IPS-18a (cell line): ENCODE measurements at regions not wholly inside any gene's neighbourhood (a gene's known extent, or its start where the extent isn't known, plus 50 kb on each side); places are given as distances from the start of the nearest gene placed in this dataset.

Experiments
- H3K27ac ChIP-seq: one replicate; pipeline ENCODE4 v1.5.1; 2013; ENCODE audit warnings: low read length
- H3K27me3 ChIP-seq: one replicate; pipeline ENCODE4 v1.6.1; 2013; ENCODE audit warnings: mild to moderate bottlenecking, low read length; ENCODE audit not compliant: control insufficient read depth, insufficient read depth
- H3K36me3 ChIP-seq: one replicate; pipeline ENCODE4 v1.6.1; 2013; ENCODE audit warnings: low read depth, low read length; ENCODE audit not compliant: control insufficient read depth
- H3K4me1 ChIP-seq: one replicate; pipeline ENCODE4 v1.6.1; 2013; ENCODE audit warnings: low read depth, low read length; ENCODE audit not compliant: control insufficient read depth
- H3K4me3 ChIP-seq: one replicate; pipeline ENCODE4 v1.5.1; 2013; ENCODE audit warnings: low read length
- H3K9ac ChIP-seq: one replicate; pipeline ENCODE4 v1.6.1; 2013; ENCODE audit warnings: mild to moderate bottlenecking, low read length, moderate library complexity
- H3K9me3 ChIP-seq: one replicate; pipeline ENCODE4 v1.6.1; 2013; ENCODE audit warnings: low read depth, low read length; ENCODE audit not compliant: control insufficient read depth

- H3K4me1 ChIP-seq, result peaks cover 7% of the 10 kb centered on the region
- no peak overlapping the region for H3K27ac ChIP-seq
- no peaks in the 10 kb centered on the region for H3K36me3 ChIP-seq
- H3K9ac ChIP-seq, result no peak overlapping the region
- H3K9me3 ChIP-seq, result no peaks in the 10 kb centered on the region
- H3K27me3 ChIP-seq, result no peaks in the 10 kb centered on the region
- H3K4me3 ChIP-seq, result no peak overlapping the region
Measured at GRCh38 chr11:103530257-103530656, 421.0 kb downstream of the DYNC2H1 start.

GRCh38 chr11:103532133-103532788, 423.0 kb downstream of the DYNC2H1 start:
- Histone ChIP-seq H3K27me3 (no peaks in the 10 kb centered on the region), H3K27ac (no peak overlapping the region), H3K4me1 (peaks cover 7% of the 10 kb centered on the region)

GRCh38 chr11:103534191-103534590, 425.0 kb downstream of the DYNC2H1 start:
- no peaks in the 10 kb centered on the region for H3K9me3 ChIP-seq
- H3K4me1 ChIP-seq, result no peaks in the 10 kb centered on the region
- no peak overlapping the region for H3K9ac ChIP-seq
- H3K36me3 ChIP-seq, result no peaks in the 10 kb centered on the region
- no peak overlapping the region for H3K27ac ChIP-seq
- H3K27me3 ChIP-seq, result no peaks in the 10 kb centered on the region
- no peak overlapping the region for H3K4me3 ChIP-seq

More at GRCh38 chr11:103532133-103532788, 423.0 kb downstream of the DYNC2H1 start:
- Histone ChIP-seq H3K9ac (no peak overlapping the region), H3K4me3 (no peak overlapping the region), H3K36me3 (no peaks in the 10 kb centered on the region), H3K9me3 (no peaks in the 10 kb centered on the region)

- Histone ChIP-seq H3K9ac (no peak overlapping the region), H3K27me3 (no peaks in the 10 kb centered on the region), H3K36me3 (no peaks in the 10 kb centered on the region), H3K4me1 (no peaks in the 10 kb centered on the region), H3K9me3 (no peaks in the 10 kb centered on the region), H3K4me3 (no peak overlapping the region), H3K27ac (no peak overlapping the region)
Measured at GRCh38 chr11:103534959-103535358, 425.7 kb downstream of the DYNC2H1 start.

- Histone ChIP-seq H3K27me3 (no peaks in the 10 kb centered on the region), H3K9ac (no peak overlapping the region), H3K27ac (no peak overlapping the region), H3K9me3 (no peaks in the 10 kb centered on the region), H3K36me3 (no peaks in the 10 kb centered on the region), H3K4me1 (no peaks in the 10 kb centered on the region), H3K4me3 (no peak overlapping the region)
Measured at GRCh38 chr11:103536335-103536722, 427.1 kb downstream of the DYNC2H1 start.

GRCh38 chr11:103537904-103538502, 428.8 kb downstream of the DYNC2H1 start:
- H3K27ac ChIP-seq, result no peak overlapping the region
- H3K4me1 ChIP-seq, result no peaks in the 10 kb centered on the region
- H3K36me3 ChIP-seq, result no peaks in the 10 kb centered on the region
- no peaks in the 10 kb centered on the region for H3K9me3 ChIP-seq
- no peaks in the 10 kb centered on the region for H3K27me3 ChIP-seq
- H3K4me3 ChIP-seq, result no peak overlapping the region
- H3K9ac ChIP-seq, result no peak overlapping the region

- H3K4me3 ChIP-seq, result no peak overlapping the region
- no peak overlapping the region for H3K9ac ChIP-seq
- no peaks in the 10 kb centered on the region for H3K27me3 ChIP-seq
- no peaks in the 10 kb centered on the region for H3K4me1 ChIP-seq
- no peak overlapping the region for H3K27ac ChIP-seq
- no peaks in the 10 kb centered on the region for H3K36me3 ChIP-seq
- no peaks in the 10 kb centered on the region for H3K9me3 ChIP-seq
Measured at GRCh38 chr11:103539166-103539565, 429.9 kb downstream of the DYNC2H1 start.

GRCh38 chr11:103541186-103541795, 432.1 kb downstream of the DYNC2H1 start:
- no peak overlapping the region for H3K9ac ChIP-seq
- no peak overlapping the region for H3K4me3 ChIP-seq
- no peaks in the 10 kb centered on the region for H3K36me3 ChIP-seq
- H3K27me3 ChIP-seq, result no peaks in the 10 kb centered on the region
- H3K9me3 ChIP-seq, result no peaks in the 10 kb centered on the region
- H3K27ac ChIP-seq, result no peak overlapping the region
- H3K4me1 ChIP-seq, result no peaks in the 10 kb centered on the region

- H3K9ac ChIP-seq, result no peak overlapping the region
- no peaks in the 10 kb centered on the region for H3K4me1 ChIP-seq
- no peaks in the 10 kb centered on the region for H3K9me3 ChIP-seq
- H3K36me3 ChIP-seq, result no peaks in the 10 kb centered on the region
- no peaks in the 10 kb centered on the region for H3K27me3 ChIP-seq
- H3K27ac ChIP-seq, result no peak overlapping the region
- no peak overlapping the region for H3K4me3 ChIP-seq
Measured at GRCh38 chr11:103542851-103543250, 433.6 kb downstream of the DYNC2H1 start.

- Histone ChIP-seq H3K27ac (no peak overlapping the region), H3K27me3 (no peaks in the 10 kb centered on the region), H3K36me3 (no peaks in the 10 kb centered on the region), H3K4me1 (no peaks in the 10 kb centered on the region), H3K9ac (no peak overlapping the region), H3K9me3 (no peaks in the 10 kb centered on the region), H3K4me3 (no peak overlapping the region)
Measured at GRCh38 chr11:103543456-103543855, 434.2 kb downstream of the DYNC2H1 start.

GRCh38 chr11:103544874-103545273, 435.6 kb downstream of the DYNC2H1 start:
- no peak overlapping the region for H3K9ac ChIP-seq
- H3K4me1 ChIP-seq, result no peaks in the 10 kb centered on the region
- no peak overlapping the region for H3K27ac ChIP-seq
- H3K4me3 ChIP-seq, result no peak overlapping the region
- no peaks in the 10 kb centered on the region for H3K9me3 ChIP-seq
- no peaks in the 10 kb centered on the region for H3K36me3 ChIP-seq
- no peaks in the 10 kb centered on the region for H3K27me3 ChIP-seq

- no peaks in the 10 kb centered on the region for H3K4me1 ChIP-seq
- H3K36me3 ChIP-seq, result no peaks in the 10 kb centered on the region
- no peak overlapping the region for H3K9ac ChIP-seq
- no peaks in the 10 kb centered on the region for H3K27me3 ChIP-seq
- no peak overlapping the region for H3K27ac ChIP-seq
- no peak overlapping the region for H3K4me3 ChIP-seq
- H3K9me3 ChIP-seq, result no peaks in the 10 kb centered on the region
Measured at GRCh38 chr11:103545551-103545950, 436.3 kb downstream of the DYNC2H1 start.
